Pancreas (tissue), 10 donors: ENCODE measurements at regions not wholly inside any gene's neighbourhood (a gene's known extent, or its start where the extent isn't known, plus 50 kb on each side); places are given as distances from the start of the nearest gene placed in this dataset.
"Not testable (repeated sequence)": the region's sequence is repeated elsewhere in the genome, so short reads cannot be mapped to it uniquely, and the experiment has no call there.

Experiments
- ATAC-seq, 4 donors: fragments of 200-7000 bp; cut with Tn5 transposase; one replicate each; pipeline versions ENCODE4 v1.8.0 to v1.9.1; 2020; ENCODE audit warnings: mild to moderate bottlenecking in 4 of 4, moderate library complexity in 4 of 4
- DNase-seq, 6 donors: peaks; one replicate each; pipeline ENCODE4 v3.0.0-alpha.2; 2020
- FAIRE-seq: peaks from 2 replicates; lab custom pipeline; 2012; peaks lifted over from hg19 to GRCh38; lab: Jason Lieb, UNC
- H3K27ac ChIP-seq, 4 donors: fragments of 200-600 bp; sonication (generic); 1 replicate in 3 of 4; 2 replicates in 1 of 4; pipeline versions ENCODE4 v1.5.0 to v1.8.0; 2020
- H3K27me3 ChIP-seq, 4 donors: fragments of 200-600 bp; one replicate each; pipeline ENCODE4 v1.8.0; 2021
- H3K36me3 ChIP-seq, 3 donors: fragments of 200-600 bp; sonication (generic) in 1 of 3; one replicate each; pipeline versions ENCODE4 v1.5.0 to v1.8.0; 2020 to 2021
- H3K4me1 ChIP-seq, 3 donors: fragments of 200-600 bp; one replicate each; pipeline ENCODE4 v1.8.0; 2021
- H3K4me3 ChIP-seq, 4 donors: fragments of 200-600 bp; sonication (generic) in 2 of 4; one replicate each; pipeline versions ENCODE4 v1.5.0 to v1.8.0; 2020 to 2021
- H3K9me3 ChIP-seq, 4 donors: fragments of 200-600 bp; one replicate each; pipeline ENCODE4 v1.8.0; 2021
- WGBS, 2 donors: extraction: QIAGEN DNeasy Blood & Tissue Kit; methylation state at CpG; one replicate each; pipeline ENCODE4 v1.1.7; 2013; 5-methylcytosine and 5-hydroxymethylcytosine counted together
- intact Hi-C, 3 donors: fragments of 100-400 bp; cut with DNase I; formaldehyde crosslinking; loops; one replicate each; pipeline versions ENCODE4 v1.11.1 to v1.14.2; 2022
- TF ChIP-seq, protein P1 (sequence below), 4 donors: fragments of 200-600 bp; sonication (generic) in 3 of 4; IDR thresholded peaks; one replicate each; pipeline versions ENCODE4 v1.5.0 to v1.8.0; 2021; ENCODE audit warnings: antibody characterized with exemption in 4 of 4
- donor health status: healthy with polysubstance abuse.
- donor health status: DM: no; HTN: no; CAD: no; lungs with moderate emphysema.
- donor health status: DM: no; HTN: no; CAD: no.
- donor health status: control.
- donor health status: control.
- donor health status: Bipolar disorder and iron deficiency.
- donor health status: DM: yes; HTN: yes; CAD: no.
- donor health status: DM: no; HTN: no; CAD: no.
- donor health status: DM: no; HTN: no; CAD: no.
- donor health status: DM: yes; HTN: yes; CAD: no.

DNA sequence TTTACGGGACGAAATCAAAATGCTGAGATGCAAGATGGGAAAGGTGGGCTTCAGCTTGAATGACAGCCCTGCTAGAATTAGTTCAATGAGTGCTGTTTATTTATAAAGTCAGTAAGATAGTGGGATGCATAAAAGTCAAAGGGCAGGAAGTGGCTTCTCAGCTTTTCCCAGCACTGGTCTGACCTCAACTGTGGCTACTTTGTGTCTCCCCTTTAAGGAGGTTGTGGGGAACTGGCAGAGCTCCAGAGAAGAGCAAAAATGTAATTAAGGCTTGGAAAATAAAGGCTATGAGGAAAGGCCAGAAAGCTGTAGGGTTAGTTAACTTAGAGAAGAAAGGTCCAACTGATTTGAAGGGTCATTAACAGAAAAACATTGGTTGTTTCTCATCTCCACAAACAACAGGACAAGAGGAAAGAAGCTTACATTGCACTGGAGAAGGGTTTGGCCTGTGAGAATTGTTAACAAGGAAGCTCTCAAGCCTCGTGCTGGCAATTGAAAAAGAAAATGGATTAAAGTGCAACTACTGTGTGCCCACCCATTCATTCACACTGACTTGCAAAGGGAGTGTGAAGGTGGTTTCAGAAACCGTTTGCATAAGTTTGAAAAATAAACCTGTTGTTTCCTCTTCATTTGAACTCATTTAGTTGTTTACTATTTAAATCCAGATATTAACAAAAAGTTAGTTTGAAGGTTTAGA is 68.8 kb upstream of the CD28 start:
- no peak for FAIRE-seq
- WGBS, 2 donors, result 70 to 72% methylated on average over 4 of the region's 4 CpGs
- peak in 2 of 4 donors; percentile 21 to 29 for ATAC-seq

DNA sequence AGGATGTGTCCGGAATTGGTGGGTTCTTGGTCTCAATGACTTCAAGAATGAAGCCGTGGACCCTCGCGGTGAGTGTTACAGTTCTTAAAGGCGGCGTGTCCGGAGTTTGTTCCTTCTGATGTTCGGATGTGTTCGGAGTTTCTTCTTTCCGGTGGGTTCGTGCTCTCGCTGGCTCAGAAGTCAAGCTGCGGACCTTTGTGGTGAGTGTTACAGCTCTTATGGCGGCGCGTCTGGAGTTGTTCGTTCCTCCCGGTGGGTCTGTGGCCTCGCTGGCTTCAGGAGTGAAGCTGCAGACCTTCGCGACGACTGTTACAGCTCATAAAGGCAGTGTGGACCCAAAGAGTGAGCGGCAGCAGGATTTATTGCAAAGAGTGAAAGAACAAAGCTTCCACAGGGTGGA is 64.6 kb upstream of the CD28 start:
- FAIRE-seq, H3K27ac ChIP-seq, ATAC-seq, H3K9me3 ChIP-seq, H3K4me1 ChIP-seq, DNase-seq, H3K36me3 ChIP-seq, H3K4me3 ChIP-seq, H3K27me3 ChIP-seq, intact Hi-C loops: not testable (repeated sequence)
- WGBS, 2 donors, result 95 to 97% methylated on average over 23 of the region's 23 CpGs

More for the DNA sequence above, 68.8 kb upstream of the CD28 start:
- no peaks in the 10 kb centered on the region for H3K27me3 ChIP-seq
- no peak overlapping the region for H3K4me3 ChIP-seq
- DNase-seq, result no peak
- no peaks in the 10 kb centered on the region for H3K9me3 ChIP-seq
- no peak overlapping the region for H3K27ac ChIP-seq
- H3K36me3 ChIP-seq, result no peaks in the 10 kb centered on the region
- TF ChIP-seq, protein P1, sequence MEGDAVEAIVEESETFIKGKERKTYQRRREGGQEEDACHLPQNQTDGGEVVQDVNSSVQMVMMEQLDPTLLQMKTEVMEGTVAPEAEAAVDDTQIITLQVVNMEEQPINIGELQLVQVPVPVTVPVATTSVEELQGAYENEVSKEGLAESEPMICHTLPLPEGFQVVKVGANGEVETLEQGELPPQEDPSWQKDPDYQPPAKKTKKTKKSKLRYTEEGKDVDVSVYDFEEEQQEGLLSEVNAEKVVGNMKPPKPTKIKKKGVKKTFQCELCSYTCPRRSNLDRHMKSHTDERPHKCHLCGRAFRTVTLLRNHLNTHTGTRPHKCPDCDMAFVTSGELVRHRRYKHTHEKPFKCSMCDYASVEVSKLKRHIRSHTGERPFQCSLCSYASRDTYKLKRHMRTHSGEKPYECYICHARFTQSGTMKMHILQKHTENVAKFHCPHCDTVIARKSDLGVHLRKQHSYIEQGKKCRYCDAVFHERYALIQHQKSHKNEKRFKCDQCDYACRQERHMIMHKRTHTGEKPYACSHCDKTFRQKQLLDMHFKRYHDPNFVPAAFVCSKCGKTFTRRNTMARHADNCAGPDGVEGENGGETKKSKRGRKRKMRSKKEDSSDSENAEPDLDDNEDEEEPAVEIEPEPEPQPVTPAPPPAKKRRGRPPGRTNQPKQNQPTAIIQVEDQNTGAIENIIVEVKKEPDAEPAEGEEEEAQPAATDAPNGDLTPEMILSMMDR (IDR thresholded peaks at IDR 0.05), result no peak
- no peaks in the 10 kb centered on the region for H3K4me1 ChIP-seq
- intact Hi-C loops, result no loop called here

DNA sequence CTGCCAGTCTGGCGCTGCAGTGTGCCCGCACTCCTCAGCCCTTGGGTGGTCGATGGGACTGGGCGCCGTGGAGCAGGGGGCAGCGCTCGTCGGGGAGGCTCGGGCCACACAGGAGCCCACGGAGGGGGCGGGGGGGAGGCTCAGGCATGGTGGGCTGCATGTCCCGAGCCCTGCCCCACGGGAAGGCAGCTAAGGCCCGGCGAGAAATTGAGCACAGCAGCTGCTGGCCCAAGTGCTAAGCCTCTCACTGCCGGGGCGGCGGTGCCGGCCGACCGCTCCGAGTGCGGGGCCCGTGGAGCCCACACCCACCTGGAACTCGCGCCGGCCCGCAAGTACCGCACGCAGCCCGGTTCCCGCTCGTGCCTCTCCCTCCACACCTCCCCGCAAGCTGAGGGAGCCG is 63.6 kb upstream of the CD28 start:
- 97 to 99% methylated on average over 30 to 35 of the region's 35 CpGs for WGBS, 2 donors
- H3K27ac ChIP-seq, H3K27me3 ChIP-seq, FAIRE-seq, H3K9me3 ChIP-seq, H3K36me3 ChIP-seq, DNase-seq, H3K4me1 ChIP-seq, intact Hi-C loops, ATAC-seq, H3K4me3 ChIP-seq: not testable (repeated sequence)

DNA sequence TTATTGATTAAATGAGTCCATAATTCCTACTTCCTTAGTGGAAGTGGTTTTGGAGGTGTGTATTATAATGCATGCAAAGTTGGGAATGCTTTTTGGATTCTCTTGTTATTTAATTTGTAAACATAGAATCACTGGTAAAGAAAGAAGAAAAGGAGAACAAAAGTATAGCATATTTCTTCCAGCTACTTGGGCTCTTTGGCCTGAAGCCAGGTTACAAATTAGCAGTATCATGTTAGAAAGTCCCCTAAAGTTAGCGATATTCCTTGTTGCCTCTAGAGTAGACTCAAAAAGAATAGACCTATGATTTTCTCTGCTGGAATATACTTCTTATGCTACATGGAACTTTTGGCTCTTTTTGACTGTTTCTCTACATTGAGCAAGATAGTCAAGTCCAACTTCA is 60.6 kb upstream of the CD28 start:
- no peak for ATAC-seq
- TF ChIP-seq, protein P1 (IDR thresholded peaks at IDR 0.05), result no peak
- Histone ChIP-seq H3K4me3 (no peak overlapping the region), H3K27me3 (no peaks in the 10 kb centered on the region), H3K9me3 (no peaks in the 10 kb centered on the region), H3K4me1 (peaks cover 15 to 35% (median 30%) of the 10 kb centered on the region in 3 donors), H3K36me3 (no peaks in the 10 kb centered on the region), H3K27ac (no peak overlapping the region)
- DNase-seq, result no peak
- intact Hi-C loops, result no loop called here
- WGBS, 2 donors, result 94 to 97% methylated on average over 1 of the region's 1 CpG
- FAIRE-seq, result no peak

DNA sequence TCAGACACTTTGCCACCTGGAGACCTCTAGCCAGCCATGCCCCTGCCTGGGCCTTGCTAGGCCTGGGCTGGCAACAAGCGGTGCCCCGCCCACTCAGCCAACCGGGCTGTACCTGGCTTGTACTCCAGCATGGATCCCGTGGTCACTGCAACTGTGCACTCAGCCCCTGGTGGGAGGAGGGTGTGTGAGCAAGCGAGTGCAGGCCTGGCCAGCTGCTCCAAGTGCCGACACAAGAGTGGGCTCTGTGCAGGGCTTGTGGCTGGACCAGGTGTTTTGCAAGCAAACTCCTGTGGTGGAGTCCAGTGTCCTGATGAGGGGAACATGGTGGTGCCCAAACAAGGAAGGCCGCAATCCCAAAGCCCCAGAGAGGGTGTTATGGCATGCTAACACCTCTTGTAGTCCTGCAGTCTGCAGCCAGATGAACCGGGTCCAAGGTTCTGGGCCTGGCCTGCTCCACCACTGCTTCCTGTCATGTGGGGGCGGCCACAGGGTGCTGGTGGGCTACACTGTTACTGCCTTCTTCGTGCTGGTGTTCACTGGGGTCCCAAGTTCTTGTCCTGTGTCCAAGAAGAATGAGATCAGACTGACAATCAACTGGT is 60.1 kb upstream of the CD28 start:
- TF ChIP-seq, protein P1 (IDR thresholded peaks at IDR 0.05), result no peak
- Histone ChIP-seq H3K36me3 (no peaks in the 10 kb centered on the region), H3K27ac (no peak overlapping the region), H3K4me3 (no peak overlapping the region), H3K27me3 (no peaks in the 10 kb centered on the region), H3K4me1 (peaks cover 15 to 41% (median 33%) of the 10 kb centered on the region in 3 donors), H3K9me3 (no peaks in the 10 kb centered on the region)
- FAIRE-seq (no peak), ATAC-seq (no peak), DNase-seq (peak in 2 of 6 donors; percentile 29 to 56)
- intact Hi-C loops, result no loop called here
- 94 to 96% methylated on average over 10 of the region's 10 CpGs for WGBS, 2 donors

DNA sequence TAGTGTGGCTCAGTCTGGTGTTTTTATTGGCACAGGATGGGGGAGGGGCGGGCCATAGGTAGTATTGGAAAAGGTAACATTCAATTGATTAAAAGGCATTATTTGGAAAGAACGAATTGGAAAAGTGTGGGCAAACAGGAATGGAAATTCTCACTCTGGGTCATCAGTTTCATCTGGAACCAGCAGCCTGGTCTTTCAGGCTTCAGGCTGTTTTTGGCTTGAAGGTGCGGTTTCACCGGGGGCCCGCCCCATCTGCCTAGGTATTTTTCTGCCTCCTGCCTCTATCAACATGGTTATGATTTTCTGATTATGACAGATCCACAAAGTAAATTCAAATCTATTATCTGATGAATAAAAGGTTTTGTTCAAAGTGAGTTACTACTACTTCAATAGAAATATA is 59.5 kb upstream of the CD28 start:
- WGBS, 2 donors, result 88 to 93% methylated on average over 5 of the region's 5 CpGs
- DNase-seq (no peak), ATAC-seq (no peak), FAIRE-seq (no peak)
- intact Hi-C loops, result no loop called here
- H3K36me3 ChIP-seq, result no peaks in the 10 kb centered on the region
- H3K27me3 ChIP-seq, result no peaks in the 10 kb centered on the region
- TF ChIP-seq, protein P1 (IDR thresholded peaks at IDR 0.05), result no peak
- no peaks in the 10 kb centered on the region for H3K9me3 ChIP-seq
- no peak overlapping the region for H3K27ac ChIP-seq
- H3K4me3 ChIP-seq, result no peak overlapping the region
- H3K4me1 ChIP-seq, result peaks cover 15 to 41% (median 33%) of the 10 kb centered on the region in 3 donors
